ENCODE measurements at regions not wholly inside any gene's neighbourhood (a gene's known extent, or its start where the extent isn't known, plus 50 kb on each side); places are given as distances from the start of the nearest gene placed in this dataset.

DNA sequence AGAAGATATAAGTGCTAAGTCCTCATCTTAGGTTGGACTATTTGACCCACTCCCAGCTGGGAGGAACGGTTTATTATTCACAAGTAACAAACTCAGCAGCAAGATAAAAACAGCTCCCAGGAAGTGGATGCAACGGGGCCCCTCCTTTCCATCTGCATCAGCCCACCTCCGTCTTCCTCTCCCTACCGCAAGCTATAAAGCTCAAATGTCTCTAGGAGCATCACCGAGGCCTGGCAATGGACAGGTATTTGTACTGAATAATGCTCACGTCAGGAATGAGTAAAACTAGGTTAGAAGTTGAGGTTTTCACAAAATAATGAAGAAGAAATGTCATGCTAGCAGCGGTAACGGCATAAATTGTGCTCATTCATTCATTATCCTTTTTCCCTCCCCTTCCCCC lies 408.7 kb upstream of the PSMD7 start:
- TF ChIP-seq, protein P1, sequence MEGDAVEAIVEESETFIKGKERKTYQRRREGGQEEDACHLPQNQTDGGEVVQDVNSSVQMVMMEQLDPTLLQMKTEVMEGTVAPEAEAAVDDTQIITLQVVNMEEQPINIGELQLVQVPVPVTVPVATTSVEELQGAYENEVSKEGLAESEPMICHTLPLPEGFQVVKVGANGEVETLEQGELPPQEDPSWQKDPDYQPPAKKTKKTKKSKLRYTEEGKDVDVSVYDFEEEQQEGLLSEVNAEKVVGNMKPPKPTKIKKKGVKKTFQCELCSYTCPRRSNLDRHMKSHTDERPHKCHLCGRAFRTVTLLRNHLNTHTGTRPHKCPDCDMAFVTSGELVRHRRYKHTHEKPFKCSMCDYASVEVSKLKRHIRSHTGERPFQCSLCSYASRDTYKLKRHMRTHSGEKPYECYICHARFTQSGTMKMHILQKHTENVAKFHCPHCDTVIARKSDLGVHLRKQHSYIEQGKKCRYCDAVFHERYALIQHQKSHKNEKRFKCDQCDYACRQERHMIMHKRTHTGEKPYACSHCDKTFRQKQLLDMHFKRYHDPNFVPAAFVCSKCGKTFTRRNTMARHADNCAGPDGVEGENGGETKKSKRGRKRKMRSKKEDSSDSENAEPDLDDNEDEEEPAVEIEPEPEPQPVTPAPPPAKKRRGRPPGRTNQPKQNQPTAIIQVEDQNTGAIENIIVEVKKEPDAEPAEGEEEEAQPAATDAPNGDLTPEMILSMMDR (IDR thresholded peaks at IDR 0.05) = no peak
- TF ChIP-seq POLR2A (IDR thresholded peaks at IDR 0.05) (no peak), EP300 (IDR thresholded peaks at IDR 0.05) (no peak)

Measured in tibial nerve (tissue), 4 donors.